Spleen (tissue), 11 donors: ENCODE measurements at regions not wholly inside any gene's neighbourhood (a gene's known extent, or its start where the extent isn't known, plus 50 kb on each side); places are given as distances from the start of the nearest gene placed in this dataset.

Source experiments
- DNase-seq: peaks from one replicate; pipeline ENCODE4 v3.0.0-alpha.2; 2020
- H3K27ac ChIP-seq, 8 donors: fragments of 200-600 bp; sonication (generic) in 7 of 8; 1 replicate in 4 of 8; 2 replicates in 4 of 8; pipeline versions ENCODE4 v1.5.0 to v1.8.0; 2016 to 2021; ENCODE audit warnings: inconsistent platforms in 4 of 8, mild to moderate bottlenecking in 4 of 8, moderate library complexity in 1 of 8
- H3K27me3 ChIP-seq, 7 donors: fragments of 200-600 bp; sonication (generic) in 6 of 7; replicated peaks in 1 of 7; 1 replicate in 4 of 7; 2 replicates in 3 of 7; pipeline versions ENCODE4 v1.5.0 to v1.8.0; 2016 to 2021; ENCODE audit warnings: inconsistent platforms in 3 of 7, mild to moderate bottlenecking in 1 of 7
- H3K36me3 ChIP-seq, 6 donors: fragments of 200-600 bp; sonication (generic) in 5 of 6; 1 replicate in 4 of 6; 2 replicates in 2 of 6; pipeline versions ENCODE4 v1.5.0 to v1.8.0; 2016 to 2021; ENCODE audit warnings: inconsistent platforms in 2 of 6
- H3K4me1 ChIP-seq, 6 donors: fragments of 200-600 bp; sonication (generic) in 5 of 6; 1 replicate in 3 of 6; 2 replicates in 3 of 6; pipeline versions ENCODE4 v1.5.0 to v1.8.0; 2016 to 2021; ENCODE audit warnings: inconsistent platforms in 3 of 6
- H3K4me3 ChIP-seq, 8 donors: fragments of 200-600 bp; sonication (generic) in 7 of 8; 1 replicate in 4 of 8; 2 replicates in 4 of 8; pipeline versions ENCODE4 v1.5.0 to v1.8.0; 2016 to 2021; ENCODE audit warnings: inconsistent platforms in 4 of 8, mild to moderate bottlenecking in 4 of 8, moderate library complexity in 2 of 8
- H3K9me3 ChIP-seq, 8 donors: fragments of 200-600 bp; sonication (generic) in 7 of 8; 1 replicate in 4 of 8; 2 replicates in 4 of 8; pipeline versions ENCODE4 v1.5.0 to v1.8.0; 2016 to 2021; ENCODE audit warnings: inconsistent platforms in 4 of 8
- CTCF ChIP-seq, 11 experiments: fragments of 200-600 bp in 7 of 11; fragments of 450-650 bp in 4 of 11; sonication (generic) in 4 of 11; IDR thresholded peaks in 8 of 11; conservative IDR thresholded peaks in 3 of 11; 1 replicate in 7 of 11; 2 replicates in 4 of 11; pipeline versions ENCODE4 v1.4.0 to v1.8.0; 2016 to 2021; ENCODE audit warnings: antibody characterized with exemption in 11 of 11, inconsistent platforms in 4 of 11, mild to moderate bottlenecking in 1 of 11
- POLR2A ChIP-seq, 3 donors: fragments of 450-650 bp; IDR thresholded peaks; one replicate each; pipeline ENCODE4 v1.5.1; 2017; ENCODE audit warnings: antibody characterized with exemption in 3 of 3, mild to moderate bottlenecking in 1 of 3
- POLR2AphosphoS5 ChIP-seq, 3 donors: sonication (generic); formaldehyde crosslinking; IDR thresholded peaks; one replicate each; pipeline ENCODE4 v1.5.1; 2017; ENCODE audit warnings: antibody characterized with exemption in 3 of 3
- WGBS, 5 donors: extraction: QIAGEN DNeasy Blood & Tissue Kit in 3 of 5; methylation state at CpG; one replicate each; pipeline versions ENCODE4 v1.1.5 to v1.1.7; 2013 to 2018; 5-methylcytosine and 5-hydroxymethylcytosine counted together
- intact Hi-C: fragments of 100-400 bp; cut with DNase I; formaldehyde crosslinking; loops from one replicate; pipeline ENCODE4 v1.15.0; 2023; ENCODE audit warnings: low total_unique reads
- donor health status: healthy with polysubstance abuse.
- donor health status: DM: no; HTN: no; CAD: no; lungs with moderate emphysema.
- donor health status: DM: no; HTN: no; CAD: no.
- donor health status: Bipolar disorder and iron deficiency.
- donor health status: healthy.
- donor health status: DM: no; HTN: no; CAD: no.
- donor health status: DM: yes; HTN: yes; CAD: no.

GRCh38 chr7:96786261-96786997 lies 76.8 kb upstream of the SEM1 start:
- intact Hi-C loops = no loop called here
- TF ChIP-seq POLR2A (IDR thresholded peaks at IDR 0.05) (no peak), POLR2AphosphoS5 (IDR thresholded peaks at IDR 0.05) (no peak), CTCF (IDR thresholded peaks at IDR 0.05 in 8 of 11, conservative IDR thresholded peaks at IDR 0.05 in 3 of 11) (no peak)
- DNase-seq = no peak

GRCh38 chr7:96786998-96787395 lies 77.4 kb upstream of the SEM1 start:
- intact Hi-C loops = no loop called here
- Histone ChIP-seq H3K4me1 (no peaks in the 10 kb centered on the region), H3K4me3 (no peak overlapping the region), H3K27me3 (no peaks in the 10 kb centered on the region), H3K27ac (no peak overlapping the region), H3K36me3 (no peaks in the 10 kb centered on the region), H3K9me3 (no peaks in the 10 kb centered on the region)
- TF ChIP-seq POLR2A (IDR thresholded peaks at IDR 0.05) = no peak
- TF ChIP-seq CTCF (IDR thresholded peaks at IDR 0.05 in 8 of 11, conservative IDR thresholded peaks at IDR 0.05 in 3 of 11) = no peak
- TF ChIP-seq POLR2AphosphoS5 (IDR thresholded peaks at IDR 0.05) = no peak
- no peak for DNase-seq

More at GRCh38 chr7:96786261-96786997, 76.8 kb upstream of the SEM1 start:
- no peaks in the 10 kb centered on the region for H3K4me1 ChIP-seq
- no peaks in the 10 kb centered on the region for H3K9me3 ChIP-seq
- no peaks in the 10 kb centered on the region for H3K36me3 ChIP-seq
- H3K27ac ChIP-seq = no peak overlapping the region
- no peaks in the 10 kb centered on the region for H3K27me3 ChIP-seq
- 66 to 74% (median 68%) methylated on average over 15 of the region's 15 CpGs for WGBS, 5 donors
- H3K4me3 ChIP-seq = no peak overlapping the region

DNA sequence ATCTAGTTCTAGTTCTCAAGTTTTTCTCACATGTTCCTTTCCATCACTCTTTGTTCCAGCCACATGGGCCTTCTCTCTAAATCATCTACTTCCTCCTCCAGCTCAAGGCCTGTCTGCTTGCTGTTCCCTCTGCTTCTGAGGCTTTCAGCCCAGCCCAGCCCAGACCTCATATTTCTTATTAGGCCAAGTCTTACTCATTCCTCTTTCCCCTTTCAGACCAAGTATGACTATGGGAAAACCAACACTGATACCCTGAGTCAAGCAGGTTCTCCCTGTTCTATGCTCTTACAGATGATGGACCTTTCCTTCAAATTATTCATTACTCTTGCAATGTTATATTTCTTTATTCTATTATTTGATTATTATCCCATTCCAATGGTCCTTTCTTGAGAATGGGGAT lies 80.3 kb upstream of the SEM1 start:
- Histone ChIP-seq H3K27me3 (no peaks in the 10 kb centered on the region), H3K4me1 (no peaks in the 10 kb centered on the region), H3K9me3 (no peaks in the 10 kb centered on the region), H3K4me3 (no peak overlapping the region), H3K36me3 (no peaks in the 10 kb centered on the region), H3K27ac (no peak overlapping the region)
- TF ChIP-seq POLR2AphosphoS5 (IDR thresholded peaks at IDR 0.05) (no peak), CTCF (IDR thresholded peaks at IDR 0.05 in 8 of 11, conservative IDR thresholded peaks at IDR 0.05 in 3 of 11) (no peak), POLR2A (IDR thresholded peaks at IDR 0.05) (no peak)
- intact Hi-C loops = no loop called here
- no peak for DNase-seq

DNA sequence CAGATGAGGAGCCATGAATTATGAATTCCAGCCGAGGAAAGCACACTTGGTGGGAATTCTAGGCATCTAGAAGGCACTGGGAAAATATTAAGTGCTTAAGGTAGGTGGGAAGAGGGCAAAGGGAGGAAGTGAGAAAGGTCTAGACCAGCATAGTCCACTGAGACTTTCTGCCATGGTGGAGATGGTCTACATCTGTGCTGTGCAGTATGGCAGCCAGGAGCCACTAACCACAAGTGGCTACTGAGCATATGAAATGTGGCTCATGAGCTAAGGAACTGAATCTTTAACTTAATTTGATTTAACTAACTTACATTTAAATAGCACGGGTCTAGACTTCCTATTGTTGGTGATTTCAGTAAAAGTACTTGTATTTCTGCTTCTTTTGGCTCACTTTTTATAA lies 82.5 kb upstream of the SEM1 start:
- Histone ChIP-seq H3K27ac (no peak overlapping the region), H3K4me3 (no peak overlapping the region), H3K27me3 (peaks cover 0 to under 1% (median 0%) of the 10 kb centered on the region in 7 donors), H3K4me1 (no peaks in the 10 kb centered on the region), H3K36me3 (no peaks in the 10 kb centered on the region), H3K9me3 (no peaks in the 10 kb centered on the region)
- DNase-seq = no peak
- intact Hi-C loops = no loop called here
- TF ChIP-seq POLR2AphosphoS5 (IDR thresholded peaks at IDR 0.05) (no peak), POLR2A (IDR thresholded peaks at IDR 0.05) (no peak), CTCF (IDR thresholded peaks at IDR 0.05 in 8 of 11, conservative IDR thresholded peaks at IDR 0.05 in 3 of 11) (no peak)
- 62 to 77% (median 74%) methylated on average over 2 of the region's 2 CpGs for WGBS, 5 donors
